GM12891 (cell line): ENCODE measurements at regions not wholly inside any gene's neighbourhood (a gene's known extent, or its start where the extent isn't known, plus 50 kb on each side); places are given as distances from the start of the nearest gene placed in this dataset.

ENCODE experiments used
- POLR2A ChIP-seq: IDR thresholded peaks from 2 replicates; pipeline ENCODE4 v1.6.1; 2011; ENCODE audit warnings: low read depth, low read length, control low read depth
- SPI1 ChIP-seq: IDR thresholded peaks from 2 replicates; pipeline ENCODE4 v1.6.1; 2011; ENCODE audit warnings: low read depth, low read length, control low read depth

GRCh38 chr9:129390541-129390940 lies 212.5 kb upstream of the IER5L start:
- TF ChIP-seq POLR2A, result no peak
- TF ChIP-seq SPI1, result no peak
